Keratinocyte (primary cell): ENCODE measurements at regions not wholly inside any gene's neighbourhood (a gene's known extent, or its start where the extent isn't known, plus 50 kb on each side); places are given as distances from the start of the nearest gene placed in this dataset.

Source experiments
- DNase-seq: peaks from one replicate; pipeline ENCODE4 v3.0.0-alpha.2; 2011; ENCODE audit warnings: low read depth, missing footprints, low spot score
- FAIRE-seq: peaks from 2 replicates; lab custom pipeline; 2011; peaks lifted over from hg19 to GRCh38; lab: Jason Lieb, UNC
- H2AFZ ChIP-seq: 2 replicates; pipeline ENCODE4 v1.6.0; 2012; ENCODE audit warnings: low read length, control low read depth, inconsistent platforms; ENCODE audit not compliant: control insufficient read depth
- H3K27ac ChIP-seq: 2 replicates; pipeline ENCODE4 v1.5.1; 2011; ENCODE audit warnings: low read length; ENCODE audit not compliant: control insufficient read depth, insufficient read depth
- H3K27me3 ChIP-seq: 3 replicates; pipeline ENCODE4 v1.6.0; 2011; ENCODE audit warnings: low read length; ENCODE audit not compliant: control insufficient read depth, insufficient read depth; ENCODE audit errors: extremely low read depth
- H3K36me3 ChIP-seq, 2 experiments: 2 replicates in 1 of 2; 3 replicates in 1 of 2; pipeline ENCODE4 v1.5.1; 2011; ENCODE audit warnings: low read length in 2 of 2, mild to moderate bottlenecking in 1 of 2; ENCODE audit not compliant: control insufficient read depth in 2 of 2, insufficient read depth in 2 of 2; ENCODE audit errors: extremely low read depth in 1 of 2
- H3K4me1 ChIP-seq: 3 replicates; pipeline ENCODE4 v1.5.1; 2011; ENCODE audit warnings: low read length; ENCODE audit not compliant: control insufficient read depth, insufficient read depth; ENCODE audit errors: extremely low read depth
- H3K4me2 ChIP-seq: 3 replicates; pipeline ENCODE4 v1.6.0; 2011; ENCODE audit warnings: low read depth, low read length; ENCODE audit not compliant: control insufficient read depth, insufficient read depth; ENCODE audit errors: extremely low read depth
- H3K4me3 ChIP-seq, 3 experiments: fragments of 200-600 bp in 1 of 3; sonication (generic) in 1 of 3; 2 replicates in 2 of 3; 3 replicates in 1 of 3; pipeline ENCODE4 v1.5.1; 2011 to 2016; ENCODE audit warnings: low read length in 3 of 3, mild to moderate bottlenecking in 3 of 3, control low read depth in 2 of 3, inconsistent platforms in 1 of 3, low read depth in 1 of 3, mixed read lengths in 1 of 3, mixed run types in 1 of 3, moderate library complexity in 1 of 3; ENCODE audit not compliant: control insufficient read depth in 2 of 3, insufficient read depth in 2 of 3; ENCODE audit errors: extremely low read depth in 1 of 3
- H3K79me2 ChIP-seq: 2 replicates; pipeline ENCODE4 v1.6.0; 2012; ENCODE audit warnings: low read length; ENCODE audit not compliant: control insufficient read depth, insufficient read depth
- H3K9ac ChIP-seq: 3 replicates; pipeline ENCODE4 v1.6.0; 2011; ENCODE audit warnings: low read length; ENCODE audit not compliant: control insufficient read depth, insufficient read depth; ENCODE audit errors: extremely low read depth
- H3K9me1 ChIP-seq: 3 replicates; pipeline ENCODE4 v1.6.0; 2011; ENCODE audit warnings: low read length; ENCODE audit not compliant: control insufficient read depth, insufficient read depth; ENCODE audit errors: extremely low read depth
- H3K9me3 ChIP-seq: 2 replicates; pipeline ENCODE4 v1.5.1; 2012; ENCODE audit warnings: low read depth, low read length; ENCODE audit not compliant: control insufficient read depth
- H4K20me1 ChIP-seq: 3 replicates; pipeline ENCODE4 v1.6.0; 2011; ENCODE audit warnings: low read length; ENCODE audit not compliant: control insufficient read depth, insufficient read depth; ENCODE audit errors: extremely low read depth
- EZH2 ChIP-seq: IDR thresholded peaks from one replicate; pipeline ENCODE4 v1.6.1; 2012; ENCODE audit warnings: inconsistent platforms, mild to moderate bottlenecking, low read length, moderate library complexity
- dilution Hi-C: fragments of 300-500 bp; cut with MboI; formaldehyde crosslinking; loops from one replicate; pipeline ENCODE4 v1.7.0; 2020; ENCODE audit warnings: low sequenced_read_pairs; ENCODE audit not compliant: extremely low pct_ligation_motif_present
- TF ChIP-seq, protein P1 (sequence below), 3 experiments: IDR thresholded peaks in 1 of 3; conservative IDR thresholded peaks in 1 of 3; optimal IDR thresholded peaks in 1 of 3; 2 replicates in 2 of 3; 3 replicates in 1 of 3; pipeline versions ENCODE3 to v1.5.1; 2011; ENCODE audit warnings: low read length in 3 of 3, mild to moderate bottlenecking in 3 of 3, moderate library complexity in 2 of 3, control low read depth in 1 of 3, inconsistent platforms in 1 of 3; ENCODE audit not compliant: insufficient read depth in 2 of 3; ENCODE audit errors: extremely low read depth in 1 of 3

GRCh38 chr2:177014946-177015345 is 197.6 kb upstream of the HNRNPA3 start:
- Histone ChIP-seq H3K9me3 (no peaks in the 10 kb centered on the region), H3K4me3 (no peak overlapping the region), H3K4me2 (no peak overlapping the region), H3K9ac (no peak overlapping the region), H3K9me1 (no peaks in the 10 kb centered on the region), H3K27me3 (no peaks in the 10 kb centered on the region), H3K27ac (no peak overlapping the region), H4K20me1 (no peaks in the 10 kb centered on the region), H2AFZ (no peak overlapping the region), H3K36me3 (no peaks in the 10 kb centered on the region), H3K4me1 (no peaks in the 10 kb centered on the region), H3K79me2 (no peaks in the 10 kb centered on the region)
- dilution Hi-C loops = no loop called here
- DNase-seq = no peak
- no peak for FAIRE-seq
- TF ChIP-seq, protein P1, sequence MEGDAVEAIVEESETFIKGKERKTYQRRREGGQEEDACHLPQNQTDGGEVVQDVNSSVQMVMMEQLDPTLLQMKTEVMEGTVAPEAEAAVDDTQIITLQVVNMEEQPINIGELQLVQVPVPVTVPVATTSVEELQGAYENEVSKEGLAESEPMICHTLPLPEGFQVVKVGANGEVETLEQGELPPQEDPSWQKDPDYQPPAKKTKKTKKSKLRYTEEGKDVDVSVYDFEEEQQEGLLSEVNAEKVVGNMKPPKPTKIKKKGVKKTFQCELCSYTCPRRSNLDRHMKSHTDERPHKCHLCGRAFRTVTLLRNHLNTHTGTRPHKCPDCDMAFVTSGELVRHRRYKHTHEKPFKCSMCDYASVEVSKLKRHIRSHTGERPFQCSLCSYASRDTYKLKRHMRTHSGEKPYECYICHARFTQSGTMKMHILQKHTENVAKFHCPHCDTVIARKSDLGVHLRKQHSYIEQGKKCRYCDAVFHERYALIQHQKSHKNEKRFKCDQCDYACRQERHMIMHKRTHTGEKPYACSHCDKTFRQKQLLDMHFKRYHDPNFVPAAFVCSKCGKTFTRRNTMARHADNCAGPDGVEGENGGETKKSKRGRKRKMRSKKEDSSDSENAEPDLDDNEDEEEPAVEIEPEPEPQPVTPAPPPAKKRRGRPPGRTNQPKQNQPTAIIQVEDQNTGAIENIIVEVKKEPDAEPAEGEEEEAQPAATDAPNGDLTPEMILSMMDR (optimal IDR thresholded peaks at IDR 0.05 in 1 of 3, IDR thresholded peaks at IDR 0.05 in 1 of 3, conservative IDR thresholded peaks at IDR 0.05 in 1 of 3; ENCODE audit: extremely low read depth in 1 of 3, insufficient read depth in 2 of 3, low read length in 3 of 3) = no peak
- no peak for TF ChIP-seq EZH2

GRCh38 chr2:177015356-177015923 is 197.2 kb upstream of the HNRNPA3 start:
- Histone ChIP-seq H3K4me3 (no peak overlapping the region), H3K36me3 (no peaks in the 10 kb centered on the region), H3K27me3 (no peaks in the 10 kb centered on the region), H3K4me1 (no peaks in the 10 kb centered on the region), H3K27ac (no peak overlapping the region), H2AFZ (no peak overlapping the region), H4K20me1 (no peaks in the 10 kb centered on the region), H3K79me2 (no peaks in the 10 kb centered on the region), H3K9ac (no peak overlapping the region), H3K4me2 (no peak overlapping the region), H3K9me1 (no peaks in the 10 kb centered on the region), H3K9me3 (no peaks in the 10 kb centered on the region)
- DNase-seq (no peak), FAIRE-seq (no peak)
- TF ChIP-seq, protein P1 (optimal IDR thresholded peaks at IDR 0.05 in 1 of 3, IDR thresholded peaks at IDR 0.05 in 1 of 3, conservative IDR thresholded peaks at IDR 0.05 in 1 of 3; ENCODE audit: extremely low read depth in 1 of 3, insufficient read depth in 2 of 3, low read length in 3 of 3) = no peak
- TF ChIP-seq EZH2 = no peak
- dilution Hi-C loops = no loop called here
